Smooth muscle cell (in vitro differentiated cells): ENCODE measurements at regions not wholly inside any gene's neighbourhood (a gene's known extent, or its start where the extent isn't known, plus 50 kb on each side); places are given as distances from the start of the nearest gene placed in this dataset.

ENCODE experiments used
- DNase-seq: peaks from one replicate; lab custom pipeline; 2025; ENCODE audit not compliant: unreplicated experiment; lab: John Stamatoyannopoulos, UW
- H2AFZ ChIP-seq: fragments of 200-600 bp; sonication (generic); 2 replicates; pipeline ENCODE4 v1.6.0; 2016; ENCODE audit warnings: antibody characterized with exemption, low read depth, mild to moderate bottlenecking
- H3F3A ChIP-seq: fragments of 200-600 bp; sonication (generic); 2 replicates; pipeline ENCODE4 v1.6.0; 2017; ENCODE audit warnings: antibody characterized with exemption, low read depth
- H3K27ac ChIP-seq: fragments of 200-600 bp; sonication (generic); 2 replicates; pipeline ENCODE4 v1.5.1; 2016; ENCODE audit warnings: low read depth, mild to moderate bottlenecking
- H3K27me3 ChIP-seq: fragments of 200-600 bp; sonication (generic); 2 replicates; pipeline ENCODE4 v1.6.1; 2016; ENCODE audit warnings: low read depth, mild to moderate bottlenecking
- H3K36me3 ChIP-seq: fragments of 200-600 bp; sonication (generic); 2 replicates; pipeline ENCODE4 v1.5.1; 2016; ENCODE audit warnings: low read depth
- H3K4me1 ChIP-seq: fragments of 200-600 bp; sonication (generic); 2 replicates; pipeline ENCODE4 v1.5.1; 2016; ENCODE audit warnings: low read depth
- H3K4me2 ChIP-seq: fragments of 200-600 bp; sonication (generic); 2 replicates; pipeline ENCODE4 v1.6.0; 2016; ENCODE audit warnings: mild to moderate bottlenecking
- H3K4me3 ChIP-seq: fragments of 200-600 bp; sonication (generic); 2 replicates; pipeline ENCODE4 v1.5.1; 2016; ENCODE audit warnings: mild to moderate bottlenecking
- H3K79me2 ChIP-seq: fragments of 200-600 bp; sonication (generic); 2 replicates; pipeline ENCODE4 v1.6.0; 2016; ENCODE audit warnings: low read depth, mild to moderate bottlenecking
- H3K9ac ChIP-seq: fragments of 200-600 bp; sonication (generic); 2 replicates; pipeline ENCODE4 v1.6.0; 2016; ENCODE audit warnings: low read depth
- H3K9me3 ChIP-seq: fragments of 200-600 bp; sonication (generic); replicated peaks from 2 replicates; pipeline ENCODE4 v1.5.1; 2016; ENCODE audit warnings: low read depth
- H4K20me1 ChIP-seq: fragments of 200-600 bp; sonication (generic); 2 replicates; pipeline ENCODE4 v1.6.0; 2016; ENCODE audit warnings: low read depth
- WGBS: methylation state at CpG from one replicate; pipeline ENCODE4 v1.1.7; 2016; ENCODE audit warnings: low lambda C conversion rate; 5-methylcytosine and 5-hydroxymethylcytosine counted together
- TF ChIP-seq, protein P1 (sequence below): fragments of 200-600 bp; sonication (generic); IDR thresholded peaks from 2 replicates; pipeline ENCODE4 v1.5.1; 2017; ENCODE audit warnings: borderline replicate concordance, mild to moderate bottlenecking, antibody characterized with exemption; ENCODE audit not compliant: insufficient read depth, poor library complexity, severe bottlenecking

GRCh38 chr5:42274913-42275312 lies 148.3 kb upstream of the GHR start:
- H3K9ac ChIP-seq, result no peak overlapping the region
- no peak overlapping the region for H3K27ac ChIP-seq
- H3K4me2 ChIP-seq, result no peak overlapping the region
- no peaks in the 10 kb centered on the region for H4K20me1 ChIP-seq
- H3K79me2 ChIP-seq, result no peaks in the 10 kb centered on the region
- H3K9me3 ChIP-seq, result no peaks in the 10 kb centered on the region
- H2AFZ ChIP-seq, result no peak overlapping the region
- H3K27me3 ChIP-seq, result no peaks in the 10 kb centered on the region
- TF ChIP-seq, protein P1, sequence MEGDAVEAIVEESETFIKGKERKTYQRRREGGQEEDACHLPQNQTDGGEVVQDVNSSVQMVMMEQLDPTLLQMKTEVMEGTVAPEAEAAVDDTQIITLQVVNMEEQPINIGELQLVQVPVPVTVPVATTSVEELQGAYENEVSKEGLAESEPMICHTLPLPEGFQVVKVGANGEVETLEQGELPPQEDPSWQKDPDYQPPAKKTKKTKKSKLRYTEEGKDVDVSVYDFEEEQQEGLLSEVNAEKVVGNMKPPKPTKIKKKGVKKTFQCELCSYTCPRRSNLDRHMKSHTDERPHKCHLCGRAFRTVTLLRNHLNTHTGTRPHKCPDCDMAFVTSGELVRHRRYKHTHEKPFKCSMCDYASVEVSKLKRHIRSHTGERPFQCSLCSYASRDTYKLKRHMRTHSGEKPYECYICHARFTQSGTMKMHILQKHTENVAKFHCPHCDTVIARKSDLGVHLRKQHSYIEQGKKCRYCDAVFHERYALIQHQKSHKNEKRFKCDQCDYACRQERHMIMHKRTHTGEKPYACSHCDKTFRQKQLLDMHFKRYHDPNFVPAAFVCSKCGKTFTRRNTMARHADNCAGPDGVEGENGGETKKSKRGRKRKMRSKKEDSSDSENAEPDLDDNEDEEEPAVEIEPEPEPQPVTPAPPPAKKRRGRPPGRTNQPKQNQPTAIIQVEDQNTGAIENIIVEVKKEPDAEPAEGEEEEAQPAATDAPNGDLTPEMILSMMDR, result no peak
- DNase-seq, result no peak
- H3K36me3 ChIP-seq, result no peaks in the 10 kb centered on the region
- no peak overlapping the region for H3K4me3 ChIP-seq
- no peaks in the 10 kb centered on the region for H3F3A ChIP-seq
- WGBS, result 31% methylated on average over 1 of the region's 1 CpG
- no peaks in the 10 kb centered on the region for H3K4me1 ChIP-seq

DNA sequence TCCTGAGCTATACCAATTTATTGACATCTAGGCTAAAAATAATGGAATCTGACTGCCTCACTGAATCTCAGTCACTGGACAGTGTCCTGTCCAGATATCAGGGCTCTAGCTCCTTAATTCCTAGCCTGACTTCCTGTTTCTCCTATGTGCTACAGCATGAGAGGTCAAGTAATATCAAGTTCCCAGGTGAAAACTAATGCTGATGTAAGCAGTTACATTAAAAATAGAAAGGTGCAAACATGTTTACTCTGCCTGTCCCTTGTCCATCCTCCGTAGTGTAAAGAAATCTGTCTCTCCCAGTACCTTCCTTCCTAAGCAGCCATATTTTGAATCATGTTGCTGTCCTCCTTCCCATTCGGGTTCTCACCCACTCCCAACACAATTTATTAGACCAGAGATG lies 145.9 kb upstream of the GHR start:
- Histone ChIP-seq H3K9me3 (no peaks in the 10 kb centered on the region), H3K79me2 (no peaks in the 10 kb centered on the region), H4K20me1 (no peaks in the 10 kb centered on the region), H3K4me1 (no peaks in the 10 kb centered on the region), H3K9ac (no peak overlapping the region), H3K27me3 (no peaks in the 10 kb centered on the region), H3K27ac (no peak overlapping the region), H3K36me3 (no peaks in the 10 kb centered on the region), H3K4me3 (no peak overlapping the region), H3F3A (no peaks in the 10 kb centered on the region), H3K4me2 (no peak overlapping the region), H2AFZ (no peak overlapping the region)
- TF ChIP-seq, protein P1, result no peak
- 82% methylated on average over 2 of the region's 2 CpGs for WGBS
- no peak for DNase-seq

GRCh38 chr5:42284584-42284983 lies 138.7 kb upstream of the GHR start:
- Histone ChIP-seq H3K4me3 (no peak overlapping the region), H3K36me3 (no peaks in the 10 kb centered on the region), H3K27me3 (no peaks in the 10 kb centered on the region), H4K20me1 (no peaks in the 10 kb centered on the region), H3F3A (no peaks in the 10 kb centered on the region), H3K27ac (no peak overlapping the region), H3K4me1 (peaks cover 6% of the 10 kb centered on the region), H2AFZ (no peak overlapping the region), H3K9me3 (no peaks in the 10 kb centered on the region), H3K9ac (no peak overlapping the region), H3K79me2 (no peaks in the 10 kb centered on the region), H3K4me2 (no peak overlapping the region)
- TF ChIP-seq, protein P1, result no peak
- DNase-seq, result no peak

GRCh38 chr5:42285230-42285629 lies 138.0 kb upstream of the GHR start:
- no peak overlapping the region for H3K4me3 ChIP-seq
- H3K9ac ChIP-seq, result no peak overlapping the region
- H3K36me3 ChIP-seq, result no peaks in the 10 kb centered on the region
- DNase-seq, result no peak
- H4K20me1 ChIP-seq, result no peaks in the 10 kb centered on the region
- H3K4me2 ChIP-seq, result no peak overlapping the region
- H3F3A ChIP-seq, result no peaks in the 10 kb centered on the region
- no peaks in the 10 kb centered on the region for H3K9me3 ChIP-seq
- 78% methylated on average over 2 of the region's 2 CpGs for WGBS
- H3K27ac ChIP-seq, result no peak overlapping the region
- no peaks in the 10 kb centered on the region for H3K27me3 ChIP-seq
- TF ChIP-seq, protein P1, result no peak
- H3K4me1 ChIP-seq, result peaks cover 6% of the 10 kb centered on the region
- H3K79me2 ChIP-seq, result no peaks in the 10 kb centered on the region
- no peak overlapping the region for H2AFZ ChIP-seq
